NOMO-1 treated with dmso at 0.1 percent for 144 hours (cell line): ENCODE measurements at regions not wholly inside any gene's neighbourhood (a gene's known extent, or its start where the extent isn't known, plus 50 kb on each side); places are given as distances from the start of the nearest gene placed in this dataset.
"Not testable (repeated sequence)": the region's sequence is repeated elsewhere in the genome, so short reads cannot be mapped to it uniquely, and the experiment has no call there.

Experiments
- DNase-seq: peaks from one replicate; lab custom pipeline; 2025; ENCODE audit not compliant: unreplicated experiment; lab: John Stamatoyannopoulos, UW

GRCh38 chr15:63434576-63435186 lies 53.0 kb upstream of the CA12 start:
- DNase-seq: no peak

DNA sequence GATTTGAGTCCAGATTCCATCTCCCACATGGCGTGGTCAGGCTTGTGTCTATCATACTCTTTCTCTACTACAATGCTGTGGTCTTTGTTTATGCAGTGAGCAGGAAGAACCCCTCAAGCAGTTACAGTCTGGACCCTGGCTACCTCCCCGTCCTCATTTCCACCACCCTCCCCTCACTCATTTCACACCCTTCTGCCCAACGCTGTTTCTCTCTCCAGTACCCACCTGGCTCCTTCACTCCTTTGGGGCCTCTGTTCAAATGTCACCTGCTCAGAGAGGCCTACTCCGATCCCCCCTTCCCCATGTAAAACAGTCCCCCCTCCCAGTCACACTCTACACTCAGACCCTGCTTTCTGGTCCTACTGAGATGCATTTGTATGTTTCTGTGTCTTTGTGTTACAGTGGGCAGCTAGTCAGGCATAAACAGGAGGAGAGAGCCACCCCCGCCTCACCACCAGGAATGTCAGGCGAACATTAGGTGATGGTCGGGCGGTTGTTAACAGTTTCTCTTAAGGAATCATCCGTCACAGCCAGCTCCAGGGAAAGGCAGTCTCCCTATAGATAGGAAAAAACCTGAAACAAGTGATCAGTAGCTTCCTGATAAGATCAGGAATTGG lies 53.7 kb upstream of the CA12 start:
- no peak for DNase-seq

GRCh38 chr15:63436341-63436740 lies 54.7 kb upstream of the CA12 start:
- DNase-seq: no peak

DNA sequence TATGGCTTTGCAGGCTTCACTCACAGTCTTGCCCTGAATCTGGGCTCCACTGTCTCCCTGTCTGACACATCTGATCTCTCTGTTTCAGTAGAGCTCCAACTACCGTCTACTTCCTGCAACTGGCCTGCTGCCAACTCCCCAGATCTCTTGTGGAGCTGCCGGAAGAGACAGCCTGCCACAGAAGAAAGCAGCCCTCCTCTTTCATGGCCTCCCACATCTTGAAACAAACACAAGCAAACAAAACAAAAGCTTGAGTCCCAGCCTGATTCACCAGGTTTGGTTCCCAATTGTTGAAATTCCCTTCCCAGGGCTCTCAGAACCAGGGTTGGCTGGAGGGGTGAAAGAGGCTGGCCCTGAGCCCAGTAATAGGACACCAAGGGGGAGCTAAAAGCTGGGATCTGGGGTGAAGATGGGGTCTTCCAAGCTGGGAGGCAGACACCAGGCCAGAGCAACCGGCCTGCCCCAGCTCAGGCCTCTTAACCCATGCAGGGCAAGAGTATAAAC lies 55.3 kb upstream of the CA12 start:
- DNase-seq: no peak

DNA sequence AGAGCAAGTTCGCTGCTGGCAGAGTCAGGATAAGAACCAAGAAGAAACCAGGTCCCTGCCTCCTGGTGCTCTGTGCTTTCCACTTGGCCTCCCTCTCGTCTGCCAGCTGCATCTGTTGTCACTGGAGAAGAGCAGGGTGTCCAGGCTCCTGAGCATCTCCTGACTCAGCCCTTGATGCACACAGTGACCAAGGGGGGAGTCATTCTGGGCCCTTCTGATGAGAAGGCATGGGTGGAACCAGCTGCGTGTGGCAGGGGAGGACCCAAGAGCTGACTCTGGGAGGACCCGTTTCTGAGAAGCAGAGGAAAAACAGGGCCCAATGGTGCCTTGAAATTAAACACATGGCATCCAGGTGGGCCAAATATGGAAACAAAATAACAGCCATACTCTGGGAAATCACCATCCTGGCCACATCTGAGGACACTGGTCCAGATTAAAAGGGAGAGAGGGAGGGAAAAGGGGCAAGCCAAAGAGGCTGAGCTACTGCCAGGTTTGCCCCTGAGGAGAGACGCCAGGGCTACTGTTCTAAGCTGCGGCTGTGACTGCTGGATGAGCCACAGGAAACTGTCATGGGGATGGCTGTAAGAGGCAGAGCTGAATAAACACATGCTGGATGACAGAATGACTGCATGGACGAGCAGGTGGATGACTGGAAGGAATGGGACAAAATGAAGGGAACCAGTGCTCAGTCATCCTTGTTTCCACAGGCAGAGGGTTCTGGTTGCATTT lies 58.1 kb upstream of the CA12 start:
- DNase-seq: no peak

GRCh38 chr15:63440265-63440648 lies 58.6 kb upstream of the CA12 start:
- no peak for DNase-seq

DNA sequence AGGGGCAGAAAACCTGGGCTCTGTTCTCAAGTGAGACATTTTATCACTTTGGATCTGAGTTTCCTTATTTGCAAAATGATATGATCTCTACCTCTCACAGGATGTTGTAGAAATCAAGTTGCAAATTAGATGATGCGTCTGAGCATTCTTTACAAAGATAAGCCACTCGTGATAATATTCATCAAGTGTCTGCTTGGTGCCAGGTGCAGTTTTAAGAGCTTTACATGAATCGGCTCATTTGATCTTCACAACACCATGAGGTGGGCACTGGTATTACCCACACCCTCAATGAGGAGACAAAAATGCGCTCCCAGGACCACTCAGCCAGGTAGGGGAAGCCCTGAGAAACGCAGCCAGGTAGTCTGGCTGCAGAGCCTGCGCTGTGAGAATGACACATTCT lies 59.1 kb upstream of the CA12 start:
- no peak for DNase-seq

- no peak for DNase-seq
Observed at GRCh38 chr15:63441266-63441665, 59.6 kb upstream of the CA12 start.

DNA sequence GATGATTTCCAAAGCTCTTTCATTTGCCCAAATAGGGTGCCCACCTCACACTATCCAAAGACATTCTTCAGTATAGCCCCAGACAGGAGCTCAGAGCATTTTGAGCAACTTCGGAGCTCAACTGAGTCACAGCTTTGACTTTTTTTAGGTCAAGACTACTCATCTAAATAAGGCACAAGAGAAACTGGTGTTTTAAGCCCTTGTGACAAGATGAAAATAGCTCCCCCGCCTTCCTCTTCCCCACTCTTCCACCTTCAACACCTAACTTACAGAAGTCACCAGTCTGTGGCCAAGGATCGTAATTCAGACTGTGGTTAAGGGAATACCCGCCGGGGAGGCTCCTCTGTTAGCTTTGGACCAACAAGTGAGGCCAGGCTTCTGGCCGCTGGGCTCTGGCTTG lies 60.4 kb upstream of the CA12 start:
- no peak for DNase-seq

- DNase-seq: no peak
Observed at GRCh38 chr15:63444611-63445010, 59.8 kb upstream of the USP3 start.

- no peak for DNase-seq
Observed at GRCh38 chr15:63446255-63446654, 58.1 kb upstream of the USP3 start.

- no peak for DNase-seq
Observed at GRCh38 chr15:63447017-63447676, 57.2 kb upstream of the USP3 start.

GRCh38 chr15:63448266-63448665 lies 56.1 kb upstream of the USP3 start:
- DNase-seq: peak; percentile 66

DNA sequence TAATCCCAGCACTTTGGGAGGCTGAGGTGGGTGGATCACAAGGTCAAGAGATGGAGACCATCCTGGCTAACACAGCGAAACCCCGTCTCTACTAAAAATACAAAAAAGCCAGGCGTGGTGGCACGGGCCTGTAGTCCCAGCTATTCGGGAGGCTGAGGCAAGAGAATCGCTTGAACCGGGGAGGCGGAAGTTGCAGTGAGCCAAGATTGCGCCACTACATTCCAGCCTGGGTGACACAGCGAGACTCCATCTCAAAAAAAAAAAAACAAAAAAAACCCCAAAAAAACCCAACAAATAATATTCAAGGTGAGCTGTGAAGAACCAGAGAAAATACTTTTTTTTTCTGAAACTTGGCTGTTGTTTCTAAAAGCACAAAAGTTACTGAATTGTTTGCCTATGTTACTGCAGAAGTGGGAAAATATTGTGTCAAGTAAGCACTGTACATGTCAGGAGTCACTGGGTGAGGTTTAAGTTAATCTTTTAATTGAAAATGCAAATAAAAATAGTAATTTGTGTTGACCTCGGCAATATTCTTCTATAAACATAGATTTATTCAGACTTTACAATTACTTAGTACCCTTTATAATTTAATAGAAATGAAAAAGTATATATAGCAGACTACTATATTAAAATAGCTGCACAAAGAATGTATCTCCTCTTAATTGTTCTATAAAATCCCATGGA lies 55.4 kb upstream of the USP3 start:
- DNase-seq: not testable (repeated sequence)

DNA sequence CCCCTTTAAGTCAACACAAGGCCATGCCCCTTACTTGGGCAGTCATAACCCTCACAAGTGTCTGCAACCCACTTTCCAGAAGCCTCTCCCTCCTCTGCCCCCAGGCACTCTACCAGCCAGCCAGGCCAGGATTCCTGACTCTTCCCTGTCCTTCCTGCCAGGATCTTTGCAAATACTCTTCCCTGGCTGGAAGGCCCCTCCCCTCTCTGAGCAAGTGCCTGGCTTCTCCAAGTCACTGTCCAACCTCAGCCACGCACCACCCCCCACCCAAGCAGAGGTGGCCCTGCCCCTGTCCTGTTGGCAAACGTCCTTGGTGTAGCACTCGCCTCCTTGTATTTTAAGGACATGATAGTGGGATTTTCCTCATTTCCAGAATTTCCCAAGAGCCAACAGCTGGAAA lies 54.7 kb upstream of the USP3 start:
- no peak for DNase-seq

DNA sequence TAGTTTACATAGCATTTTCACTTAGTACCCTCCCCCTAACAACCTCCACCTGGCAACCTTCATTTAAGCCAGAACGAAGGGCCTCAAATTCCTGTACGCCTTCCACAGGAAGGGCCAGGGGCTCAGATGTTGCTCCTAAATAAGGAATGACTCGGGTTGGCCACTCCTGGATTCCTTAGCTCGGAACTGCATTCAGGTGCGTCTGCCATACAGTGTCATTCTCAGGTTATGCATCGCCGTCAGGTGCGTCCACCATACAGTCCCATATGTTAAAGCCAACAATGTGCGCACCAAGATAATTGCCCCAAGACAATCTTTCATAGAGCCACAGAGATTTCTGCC lies 53.5 kb upstream of the USP3 start:
- no peak for DNase-seq

GRCh38 chr15:63451671-63452315 lies 52.6 kb upstream of the USP3 start:
- no peak for DNase-seq

DNA sequence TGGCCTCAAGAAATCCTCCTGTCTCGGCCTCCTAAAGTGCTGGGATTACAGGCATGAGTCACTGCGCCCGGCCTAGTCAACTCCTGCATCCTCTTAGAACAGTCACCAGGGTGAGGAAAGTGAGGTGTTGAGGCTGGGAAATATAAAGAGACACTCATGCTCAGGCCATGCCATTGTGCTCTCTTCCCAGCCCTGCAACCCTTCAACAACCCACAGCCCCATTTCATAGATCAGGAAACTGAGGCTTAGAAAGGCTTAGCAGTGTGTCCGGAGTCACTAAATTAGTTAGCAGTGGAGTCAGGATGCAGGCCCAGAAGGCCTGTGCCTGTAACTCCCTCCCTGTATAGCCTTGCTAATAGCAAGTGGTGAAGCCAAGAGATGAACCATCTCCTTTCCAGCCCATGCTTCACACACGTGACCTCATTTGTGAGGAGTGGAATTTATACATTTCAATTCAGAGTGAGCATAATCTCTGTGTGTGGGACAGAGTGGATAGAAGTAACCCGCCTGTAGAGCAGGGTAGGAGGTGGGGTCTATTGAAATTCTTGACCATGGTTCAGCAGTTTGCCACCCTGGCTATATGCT lies 51.7 kb upstream of the USP3 start:
- no peak for DNase-seq

- DNase-seq: no peak
Observed at GRCh38 chr15:63453186-63453905, 51.0 kb upstream of the USP3 start.
